Pancreas (tissue), 10 donors: ENCODE measurements at regions not wholly inside any gene's neighbourhood (a gene's known extent, or its start where the extent isn't known, plus 50 kb on each side); places are given as distances from the start of the nearest gene placed in this dataset.

Source experiments
- ATAC-seq, 4 donors: fragments of 200-7000 bp; cut with Tn5 transposase; one replicate each; pipeline versions ENCODE4 v1.8.0 to v1.9.1; 2020; ENCODE audit warnings: mild to moderate bottlenecking in 4 of 4, moderate library complexity in 4 of 4
- DNase-seq, 6 donors: peaks; one replicate each; pipeline ENCODE4 v3.0.0-alpha.2; 2020
- FAIRE-seq: peaks from 2 replicates; lab custom pipeline; 2012; peaks lifted over from hg19 to GRCh38; lab: Jason Lieb, UNC
- H3K27ac ChIP-seq, 4 donors: fragments of 200-600 bp; sonication (generic); 1 replicate in 3 of 4; 2 replicates in 1 of 4; pipeline versions ENCODE4 v1.5.0 to v1.8.0; 2020
- H3K27me3 ChIP-seq, 4 donors: fragments of 200-600 bp; one replicate each; pipeline ENCODE4 v1.8.0; 2021
- H3K36me3 ChIP-seq, 3 donors: fragments of 200-600 bp; sonication (generic) in 1 of 3; one replicate each; pipeline versions ENCODE4 v1.5.0 to v1.8.0; 2020 to 2021
- H3K4me1 ChIP-seq, 3 donors: fragments of 200-600 bp; one replicate each; pipeline ENCODE4 v1.8.0; 2021
- H3K4me3 ChIP-seq, 4 donors: fragments of 200-600 bp; sonication (generic) in 2 of 4; one replicate each; pipeline versions ENCODE4 v1.5.0 to v1.8.0; 2020 to 2021
- H3K9me3 ChIP-seq, 4 donors: fragments of 200-600 bp; one replicate each; pipeline ENCODE4 v1.8.0; 2021
- CTCF ChIP-seq, 4 donors: fragments of 200-600 bp; sonication (generic) in 3 of 4; IDR thresholded peaks; one replicate each; pipeline versions ENCODE4 v1.5.0 to v1.8.0; 2021; ENCODE audit warnings: antibody characterized with exemption in 4 of 4
- WGBS, 2 donors: extraction: QIAGEN DNeasy Blood & Tissue Kit; methylation state at CpG; one replicate each; pipeline ENCODE4 v1.1.7; 2013; 5-methylcytosine and 5-hydroxymethylcytosine counted together
- intact Hi-C, 3 donors: fragments of 100-400 bp; cut with DNase I; formaldehyde crosslinking; loops; one replicate each; pipeline versions ENCODE4 v1.11.1 to v1.14.2; 2022
- donor health status: healthy with polysubstance abuse.
- donor health status: DM: no; HTN: no; CAD: no; lungs with moderate emphysema.
- donor health status: DM: no; HTN: no; CAD: no.
- donor health status: control.
- donor health status: control.
- donor health status: Bipolar disorder and iron deficiency.
- donor health status: DM: yes; HTN: yes; CAD: no.
- donor health status: DM: no; HTN: no; CAD: no.
- donor health status: DM: no; HTN: no; CAD: no.
- donor health status: DM: yes; HTN: yes; CAD: no.

GRCh38 chr2:38131676-38132075, 55.7 kb upstream of the CYP1B1 start:
- Histone ChIP-seq H3K9me3 (no peaks in the 10 kb centered on the region), H3K27me3 (no peaks in the 10 kb centered on the region), H3K36me3 (no peaks in the 10 kb centered on the region), H3K27ac (no peak overlapping the region), H3K4me1 (no peaks in the 10 kb centered on the region), H3K4me3 (no peak overlapping the region)
- DNase-seq: no peak
- TF ChIP-seq CTCF (IDR thresholded peaks at IDR 0.05): no peak
- no peak for FAIRE-seq
- intact Hi-C loops: no loop called here
- ATAC-seq: no peak
- WGBS, 2 donors: 86 to 93% methylated on average over 2 of the region's 2 CpGs

GRCh38 chr2:38130876-38131275, 54.9 kb upstream of the CYP1B1 start:
- Histone ChIP-seq H3K4me3 (no peak overlapping the region), H3K27me3 (no peaks in the 10 kb centered on the region), H3K27ac (no peak overlapping the region), H3K36me3 (no peaks in the 10 kb centered on the region), H3K4me1 (no peaks in the 10 kb centered on the region), H3K9me3 (no peaks in the 10 kb centered on the region)
- WGBS, 2 donors: 67 to 79% methylated on average over 3 of the region's 3 CpGs
- intact Hi-C loops: no loop called here
- FAIRE-seq (no peak), DNase-seq (no peak), ATAC-seq (peak in 2 of 4 donors; percentile 10 to 32)
- TF ChIP-seq CTCF (IDR thresholded peaks at IDR 0.05): no peak

GRCh38 chr2:38129987-38130386, 54.0 kb upstream of the CYP1B1 start:
- no peak for FAIRE-seq
- intact Hi-C loops: no loop called here

GRCh38 chr2:38129481-38129880, 53.5 kb upstream of the CYP1B1 start:
- Histone ChIP-seq H3K27ac (peak overlapping the region in 2 of 4 donors; percentile 5 to 18), H3K36me3 (no peaks in the 10 kb centered on the region), H3K4me3 (no peak overlapping the region), H3K4me1 (no peaks in the 10 kb centered on the region), H3K9me3 (no peaks in the 10 kb centered on the region), H3K27me3 (no peaks in the 10 kb centered on the region)
- TF ChIP-seq CTCF (IDR thresholded peaks at IDR 0.05): no peak
- WGBS, 2 donors: 46 to 60% methylated on average over 1 of the region's 1 CpG
- ATAC-seq (peak in 2 of 4 donors; percentile 60 to 69), FAIRE-seq (no peak), DNase-seq (no peak)
- intact Hi-C loops: no loop called here

More at GRCh38 chr2:38129987-38130386, 54.0 kb upstream of the CYP1B1 start:
- 63 to 74% methylated on average over 3 of the region's 3 CpGs for WGBS, 2 donors
- Histone ChIP-seq H3K4me1 (no peaks in the 10 kb centered on the region), H3K27ac (peak overlapping the region in 2 of 4 donors; percentile 5 to 18), H3K9me3 (no peaks in the 10 kb centered on the region), H3K36me3 (no peaks in the 10 kb centered on the region), H3K4me3 (no peak overlapping the region), H3K27me3 (no peaks in the 10 kb centered on the region)
- ATAC-seq (peak in 2 of 4 donors; percentile 55 to 62), DNase-seq (no peak)
- TF ChIP-seq CTCF (IDR thresholded peaks at IDR 0.05): no peak

GRCh38 chr2:38128653-38129052, 52.7 kb upstream of the CYP1B1 start:
- Histone ChIP-seq H3K27ac (peak overlapping the region in 1 of 4 donors; percentile 23), H3K4me1 (no peaks in the 10 kb centered on the region), H3K4me3 (no peak overlapping the region), H3K27me3 (no peaks in the 10 kb centered on the region), H3K9me3 (no peaks in the 10 kb centered on the region), H3K36me3 (no peaks in the 10 kb centered on the region)
- peak in 3 of 4 donors; percentile 46 to 89 (median 81) for ATAC-seq
- no peak for FAIRE-seq
- WGBS, 2 donors: 82% methylated on average over 2 of the region's 2 CpGs
- intact Hi-C loops: no loop called here
- TF ChIP-seq CTCF (IDR thresholded peaks at IDR 0.05): no peak
- DNase-seq: no peak
